H1 (cell line): ENCODE measurements at regions not wholly inside any gene's neighbourhood (a gene's known extent, or its start where the extent isn't known, plus 50 kb on each side); places are given as distances from the start of the nearest gene placed in this dataset.

Source experiments
- CTCF ChIA-PET: fragments of 300-600 bp; sonication (Branson Sonifier 250); formaldehyde crosslinking; loops from one replicate; lab custom pipeline; 2021; ENCODE audit not compliant: partially characterized antibody; lab: Charles Lee
- POLR2A ChIA-PET: fragments of 300-600 bp; sonication (Branson Sonifier 250); formaldehyde crosslinking; loops from one replicate; lab custom pipeline; 2021; ENCODE audit warnings: inconsistent platforms; ENCODE audit not compliant: partially characterized antibody; lab: Charles Lee
- DNase-seq, 2 experiments: peaks; one replicate each; pipeline versions ENCODE4 v3.0.0 to v3.0.0-alpha.2; 2010 to 2022; ENCODE audit warnings: low spot score in 2 of 2, low read depth in 1 of 2, mixed read lengths in 1 of 2
- FAIRE-seq: peaks from 2 replicates; lab custom pipeline; 2011; peaks lifted over from hg19 to GRCh38; lab: Jason Lieb, UNC
- H2AFZ ChIP-seq: 2 replicates; pipeline ENCODE4 v1.8.1; 2012; ENCODE audit warnings: low read length, inconsistent platforms
- H2AK5ac ChIP-seq: 2 replicates; pipeline ENCODE4 v1.6.1; 2013; ENCODE audit warnings: low read depth, low read length
- H2BK120ac ChIP-seq: replicated peaks from 2 replicates; pipeline ENCODE3; 2013; ENCODE audit warnings: low read depth, low read length, inconsistent platforms
- H2BK12ac ChIP-seq: 2 replicates; pipeline ENCODE4 v1.6.1; 2013; ENCODE audit warnings: low read depth, low read length
- H2BK15ac ChIP-seq: 2 replicates; pipeline ENCODE4 v1.6.1; 2013; ENCODE audit warnings: low read length
- H2BK20ac ChIP-seq: 2 replicates; pipeline ENCODE4 v1.6.1; 2013; ENCODE audit warnings: low read length
- H2BK5ac ChIP-seq: 2 replicates; pipeline ENCODE4 v1.6.1; 2013; ENCODE audit warnings: low read depth, low read length
- H3K14ac ChIP-seq: 2 replicates; pipeline ENCODE4 v1.6.1; 2013; ENCODE audit warnings: inconsistent platforms; ENCODE audit not compliant: insufficient read length
- H3K18ac ChIP-seq: 2 replicates; pipeline ENCODE4 v1.6.1; 2013; ENCODE audit warnings: low read length; ENCODE audit errors: extremely low read depth
- H3K23ac ChIP-seq: 2 replicates; pipeline ENCODE4 v1.6.1; 2013; ENCODE audit warnings: inconsistent platforms; ENCODE audit not compliant: insufficient read length
- H3K23me2 ChIP-seq: 2 replicates; pipeline ENCODE4 v1.6.1; 2013; ENCODE audit warnings: low read depth, low read length
- H3K27ac ChIP-seq: 2 replicates; pipeline ENCODE4 v1.6.1; 2011; ENCODE audit warnings: low read depth, low read length, inconsistent platforms
- H3K27me3 ChIP-seq, 4 experiments: replicated peaks in 1 of 4; 1 replicate in 1 of 4; 2 replicates in 3 of 4; pipeline versions ENCODE4 v1.6.1 to v1.8.1; 2011 to 2013; ENCODE audit warnings: low read length in 3 of 4, mild to moderate bottlenecking in 3 of 4, inconsistent platforms in 2 of 4, mixed read lengths in 2 of 4, moderate library complexity in 1 of 4; ENCODE audit not compliant: control insufficient read depth in 3 of 4, insufficient read depth in 3 of 4; ENCODE audit errors: extremely low read depth in 1 of 4
- H3K36me3 ChIP-seq, 4 experiments: 2 replicates each; pipeline versions ENCODE4 v1.6.1 to v1.8.1; 2011 to 2013; ENCODE audit warnings: mild to moderate bottlenecking in 4 of 4, low read length in 3 of 4, moderate library complexity in 2 of 4, control low read depth in 1 of 4, inconsistent platforms in 1 of 4; ENCODE audit not compliant: insufficient read depth in 4 of 4, control insufficient read depth in 2 of 4
- H3K4ac ChIP-seq: replicated peaks from 2 replicates; pipeline ENCODE3; 2013; ENCODE audit warnings: low read length, low read depth, mixed read lengths, inconsistent platforms; ENCODE audit not compliant: insufficient read length
- H3K4me1 ChIP-seq, 4 experiments: replicated peaks in 1 of 4; 1 replicate in 1 of 4; 2 replicates in 3 of 4; pipeline versions ENCODE4 v1.6.1 to v1.8.1; 2011 to 2013; ENCODE audit warnings: low read length in 3 of 4, inconsistent platforms in 2 of 4, mixed read lengths in 1 of 4; ENCODE audit not compliant: insufficient read depth in 4 of 4, control insufficient read depth in 3 of 4
- H3K4me2 ChIP-seq, 2 experiments: 2 replicates each; pipeline versions ENCODE4 v1.6.1 to v1.8.1; 2011 to 2013; ENCODE audit warnings: low read depth in 2 of 2, low read length in 2 of 2, control low read depth in 1 of 2, inconsistent platforms in 1 of 2, mild to moderate bottlenecking in 1 of 2; ENCODE audit not compliant: insufficient read depth in 1 of 2
- H3K4me3 ChIP-seq, 4 experiments: fragments of 200-600, 300-600 bp in 1 of 4; sonication (generic), shearing (Covaris generic), sonication (Bioruptor Twin) in 1 of 4; 2 replicates each; pipeline versions ENCODE4 v1.5.1 to v1.8.1; 2011 to 2016; ENCODE audit warnings: low read length in 4 of 4, low read depth in 3 of 4, control low read depth in 2 of 4, inconsistent platforms in 2 of 4, mild to moderate bottlenecking in 2 of 4, mixed read lengths in 1 of 4, moderate library complexity in 1 of 4; ENCODE audit not compliant: insufficient read depth in 2 of 4; ENCODE audit errors: extremely low read depth in 1 of 4
- H3K56ac ChIP-seq: replicated peaks from 2 replicates; pipeline ENCODE3; 2013; ENCODE audit warnings: low read depth, mild to moderate bottlenecking, mixed read lengths, low read length, inconsistent platforms; ENCODE audit not compliant: insufficient read length
- H3K79me1 ChIP-seq: 2 replicates; pipeline ENCODE4 v1.6.1; 2013; ENCODE audit warnings: low read depth, low read length, control low read depth
- H3K79me2 ChIP-seq, 2 experiments: 2 replicates each; pipeline versions ENCODE4 v1.6.1 to v1.8.1; 2012 to 2013; ENCODE audit warnings: low read length in 2 of 2, mild to moderate bottlenecking in 2 of 2, inconsistent platforms in 1 of 2; ENCODE audit not compliant: insufficient read depth in 2 of 2, control insufficient read depth in 1 of 2
- H3K9ac ChIP-seq, 4 experiments: replicated peaks in 1 of 4; 1 replicate in 1 of 4; 2 replicates in 3 of 4; pipeline versions ENCODE4 v1.6.1 to v1.8.1; 2011 to 2013; ENCODE audit warnings: low read depth in 3 of 4, low read length in 3 of 4, control low read depth in 2 of 4, mild to moderate bottlenecking in 2 of 4, moderate library complexity in 2 of 4, inconsistent platforms in 1 of 4; ENCODE audit errors: extremely low read depth in 1 of 4
- H3K9me3 ChIP-seq, 2 experiments: 2 replicates each; pipeline versions ENCODE4 v1.6.1 to v1.8.1; 2012 to 2013; ENCODE audit warnings: mild to moderate bottlenecking in 2 of 2, moderate library complexity in 2 of 2, control low read depth in 1 of 2, inconsistent platforms in 1 of 2, low read depth in 1 of 2, low read length in 1 of 2, mixed read lengths in 1 of 2; ENCODE audit not compliant: insufficient read depth in 2 of 2
- H4K20me1 ChIP-seq, 2 experiments: replicated peaks in 1 of 2; 2 replicates each; pipeline versions ENCODE3 to v1.8.1; 2011 to 2013; ENCODE audit warnings: inconsistent platforms in 2 of 2, low read length in 2 of 2, mild to moderate bottlenecking in 1 of 2; ENCODE audit not compliant: insufficient read depth in 2 of 2, control insufficient read depth in 1 of 2
- H4K5ac ChIP-seq: 2 replicates; pipeline ENCODE4 v1.6.1; 2013; ENCODE audit warnings: low read length, low read depth, mixed read lengths, inconsistent platforms; ENCODE audit not compliant: insufficient read length
- H4K8ac ChIP-seq: 2 replicates; pipeline ENCODE4 v1.8.0; 2013; ENCODE audit warnings: mild to moderate bottlenecking, moderate library complexity, low read length, inconsistent platforms; ENCODE audit not compliant: insufficient read depth; ENCODE audit errors: extremely low read depth
- H4K91ac ChIP-seq: replicated peaks from 2 replicates; pipeline ENCODE3; 2013; ENCODE audit warnings: low read length, mixed read lengths, inconsistent platforms; ENCODE audit not compliant: insufficient read length
- ATF2 ChIP-seq: IDR thresholded peaks from 2 replicates; pipeline ENCODE4 v1.6.1; 2012; ENCODE audit warnings: low read length, inconsistent platforms
- BACH1 ChIP-seq: IDR thresholded peaks from 2 replicates; pipeline ENCODE4 v1.6.1; 2012; ENCODE audit warnings: low read length, improper control_type of control experiment
- EP300 ChIP-seq, 2 experiments: IDR thresholded peaks; 1 replicate in 1 of 2; 2 replicates in 1 of 2; pipeline ENCODE4 v1.6.1; 2011 to 2012; ENCODE audit warnings: low read depth in 2 of 2, low read length in 2 of 2, mild to moderate bottlenecking in 2 of 2, borderline replicate concordance in 1 of 2, inconsistent platforms in 1 of 2, moderate library complexity in 1 of 2
- POU5F1 ChIP-seq: IDR thresholded peaks from 2 replicates; pipeline ENCODE4 v1.6.1; 2011; ENCODE audit warnings: low read depth, mild to moderate bottlenecking, low read length, moderate library complexity
- RNF2 ChIP-seq: fragments of 200-900, 300-1000 bp; sonication (generic); IDR thresholded peaks from 2 replicates; pipeline ENCODE4 v1.7.1; 2016; ENCODE audit warnings: borderline replicate concordance, low read depth, mild to moderate bottlenecking, antibody characterized with exemption, low read length; ENCODE audit not compliant: poor library complexity, severe bottlenecking; ENCODE audit errors: missing control alignments
- SIX5 ChIP-seq: IDR thresholded peaks from 2 replicates; pipeline ENCODE4 v1.6.1; 2011; ENCODE audit warnings: mild to moderate bottlenecking, low read depth, low read length
- WGBS, 2 experiments: shearing (Covaris generic) in 1 of 2; methylation state at CpG; one replicate each; pipeline versions ENCODE4 v1.1.6 to v1.1.7; 2013 to 2015; ENCODE audit warnings: low lambda C conversion rate in 2 of 2, mixed read lengths in 2 of 2, inconsistent platforms in 1 of 2, low coverage in 1 of 2, missing lambda C conversion rate in 1 of 2; ENCODE audit not compliant: insufficient replicate concordance in 2 of 2, insufficient coverage in 1 of 2, insufficient read length in 1 of 2; ENCODE audit errors: extremely low coverage in 1 of 2, missing lambda C conversion rate in 1 of 2; 5-methylcytosine and 5-hydroxymethylcytosine counted together

GRCh38 chr2:7559791-7560190, 642.6 kb downstream of the RNF144A start:
- no peak overlapping the region for H3K4me2 ChIP-seq
- H2BK20ac ChIP-seq, result no peak overlapping the region
- no peak overlapping the region for H3K14ac ChIP-seq
- FAIRE-seq, result no peak
- H3K23me2 ChIP-seq, result no peaks in the 10 kb centered on the region
- H3K36me3 ChIP-seq, result no peaks in the 10 kb centered on the region
- ChIA-PET POLR2A (no interaction called here), CTCF (no interaction called here)
- no peaks in the 10 kb centered on the region for H3K27me3 ChIP-seq
- no peak overlapping the region for H3K4me3 ChIP-seq
- H2BK15ac ChIP-seq, result no peak overlapping the region
- no peak overlapping the region for H4K8ac ChIP-seq
- H2AFZ ChIP-seq, result no peak overlapping the region
- no peak overlapping the region for H2AK5ac ChIP-seq
- no peak overlapping the region for H3K4ac ChIP-seq
- no peak overlapping the region for H3K27ac ChIP-seq
- H3K23ac ChIP-seq, result no peak overlapping the region
- 85% methylated on average over 1 of the region's 1 CpG; no CpG with 5 or more reads in 1 of the 2 experiments for WGBS, 2 experiments
- H3K56ac ChIP-seq, result no peak overlapping the region
- no peak overlapping the region for H2BK12ac ChIP-seq
- DNase-seq, result no peak
- no peak overlapping the region for H2BK120ac ChIP-seq
- no peak overlapping the region for H4K5ac ChIP-seq
- no peaks in the 10 kb centered on the region; a peak in 1 of 7 replicates for H3K4me1 ChIP-seq
- H3K9me3 ChIP-seq, result no peaks in the 10 kb centered on the region
- H4K91ac ChIP-seq, result no peak overlapping the region
- H2BK5ac ChIP-seq, result no peak overlapping the region
- no peaks in the 10 kb centered on the region for H3K79me2 ChIP-seq
- no peak overlapping the region for H3K9ac ChIP-seq
- no peaks in the 10 kb centered on the region for H3K79me1 ChIP-seq
- no peak overlapping the region for H3K18ac ChIP-seq
- no peaks in the 10 kb centered on the region for H4K20me1 ChIP-seq
- TF ChIP-seq BACH1 (no peak), POU5F1 (no peak), RNF2 (no peak), EP300 (IDR thresholded peaks at IDR 0.05; ENCODE audit: borderline replicate concordance in 1 of 2, low read depth in 2 of 2, low read length in 2 of 2) (no peak), ATF2 (no peak), SIX5 (no peak)
